GM12874 (cell line): ENCODE measurements at regions not wholly inside any gene's neighbourhood (a gene's known extent, or its start where the extent isn't known, plus 50 kb on each side); places are given as distances from the start of the nearest gene placed in this dataset.

ENCODE experiments used
- CTCF ChIP-seq: IDR thresholded peaks from 2 replicates; pipeline ENCODE4 v1.5.1; 2011; ENCODE audit warnings: low read depth, mild to moderate bottlenecking, control low read depth, low read length, moderate library complexity; ENCODE audit not compliant: insufficient read depth

DNA sequence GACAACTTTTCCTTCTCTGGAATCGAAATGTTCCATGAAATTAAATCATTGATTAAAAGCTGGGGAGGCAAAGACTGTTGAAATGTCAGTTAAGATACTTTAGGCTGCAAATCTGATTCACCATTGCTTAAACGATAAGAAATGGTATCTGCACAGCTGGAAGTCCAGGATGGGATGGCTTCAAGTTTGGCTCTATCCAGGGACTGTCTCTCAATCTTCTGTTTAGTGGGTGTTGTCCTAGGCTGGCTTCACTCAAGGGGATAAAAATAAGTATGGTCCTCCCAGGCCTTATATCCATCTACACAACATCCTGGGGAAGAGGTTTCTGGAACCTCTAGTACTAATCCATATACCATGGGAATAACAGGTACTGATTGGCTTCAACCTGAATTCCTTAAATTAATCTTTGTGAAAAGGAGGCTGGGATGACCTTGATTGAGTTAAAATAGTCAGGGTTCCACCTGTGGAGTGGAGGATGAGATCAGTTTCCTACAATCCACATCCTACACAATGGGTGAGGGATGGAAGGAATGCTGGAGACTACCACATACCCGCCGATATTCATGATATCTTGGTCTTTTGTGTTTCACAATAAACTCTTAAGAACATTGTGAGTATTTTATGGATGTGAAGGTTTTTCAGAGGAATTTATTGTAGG, 156.0 kb upstream of the L3MBTL4 start:
- no peak for TF ChIP-seq CTCF

DNA sequence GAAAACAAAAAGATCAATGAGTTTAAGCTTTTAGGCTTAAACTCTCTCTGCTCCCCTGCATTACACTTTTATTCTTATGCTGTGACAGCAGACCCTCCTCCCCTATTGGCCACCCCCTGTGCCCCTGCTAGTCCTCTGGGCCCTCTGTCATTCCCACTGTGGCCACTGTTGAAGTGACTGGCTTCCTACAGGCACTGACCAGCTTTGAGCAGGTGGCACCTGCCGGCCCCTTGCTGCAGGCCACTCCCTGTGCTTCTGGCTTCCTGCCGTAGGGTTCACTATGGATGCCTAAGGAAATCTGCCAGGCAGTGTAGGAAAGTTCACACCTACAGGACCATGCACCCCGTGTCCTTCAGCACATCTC, 156.5 kb upstream of the L3MBTL4 start:
- TF ChIP-seq CTCF, result no peak

DNA sequence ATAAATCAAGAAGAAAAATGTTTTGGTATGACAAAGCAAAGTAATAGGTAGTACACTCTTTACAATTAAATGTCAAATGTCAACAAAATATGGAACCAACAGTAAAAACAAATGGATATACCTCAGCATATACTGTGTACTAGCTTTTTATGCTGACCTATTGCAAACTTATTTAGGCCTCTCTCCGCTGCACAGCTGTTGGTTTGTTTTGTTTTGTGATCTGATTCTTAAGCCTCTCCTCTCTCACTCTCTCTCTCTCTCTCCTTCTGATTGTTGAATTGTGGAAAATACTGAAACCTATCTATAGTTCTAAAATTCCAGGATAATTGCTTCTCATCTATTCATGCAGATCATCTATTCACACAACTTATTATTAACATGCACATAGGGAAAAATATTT, 154.9 kb upstream of the ARHGAP28 start:
- no peak for TF ChIP-seq CTCF

DNA sequence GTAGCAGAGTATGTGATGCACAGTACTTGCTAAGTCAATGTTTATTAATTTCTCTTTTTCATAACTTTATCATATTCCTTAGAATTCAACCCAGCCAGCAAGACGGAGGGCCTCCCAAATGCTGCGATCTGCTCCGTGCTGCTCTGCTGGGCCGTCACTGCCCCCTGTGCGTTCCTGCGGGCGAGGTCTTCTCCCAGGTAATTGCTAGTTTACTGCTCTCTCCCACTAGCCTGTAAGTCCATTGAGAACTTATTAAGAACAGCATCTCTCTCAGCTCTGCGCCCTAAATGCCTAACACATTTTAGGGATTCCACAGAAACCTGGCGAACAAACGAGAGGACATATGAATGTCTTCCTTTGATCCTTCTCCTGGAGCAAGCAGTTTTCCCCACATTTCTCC, 153.6 kb upstream of the ARHGAP28 start:
- TF ChIP-seq CTCF, result no peak

- TF ChIP-seq CTCF, result no peak
These were observed 152.7 kb upstream of the ARHGAP28 start for GRCh38 chr18:6576718-6577375.

- no peak for TF ChIP-seq CTCF
These were observed 150.8 kb upstream of the ARHGAP28 start for GRCh38 chr18:6578686-6579085.

DNA sequence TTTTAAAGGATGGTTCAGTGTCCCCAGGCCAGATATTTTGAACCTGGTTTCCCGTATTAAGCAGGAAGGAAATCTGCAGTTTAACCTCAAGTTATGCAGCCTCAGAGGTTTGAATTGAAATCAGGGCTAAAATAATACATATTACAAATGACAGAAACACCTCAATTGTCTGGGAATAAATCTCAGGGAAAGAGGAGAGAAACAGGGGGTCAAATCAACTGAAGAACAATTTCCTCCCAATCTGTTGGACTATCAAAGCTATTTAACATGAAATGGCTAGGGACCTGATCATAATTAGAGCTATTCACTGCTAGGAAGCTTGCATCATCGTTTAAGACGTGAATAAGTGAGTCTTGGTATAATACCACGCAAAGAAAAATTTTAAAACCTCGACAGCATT, 150.0 kb upstream of the ARHGAP28 start:
- TF ChIP-seq CTCF, result no peak
